Skin of body (tissue), 1 donor: ENCODE measurements at regions not wholly inside any gene's neighbourhood (a gene's known extent, or its start where the extent isn't known, plus 50 kb on each side); places are given as distances from the start of the nearest gene placed in this dataset.

Experiments
- DNase-seq: peaks from one replicate; lab custom pipeline; 2025; lab: John Stamatoyannopoulos, UW

- no peak for DNase-seq
Measured at GRCh38 chr2:14136030-14136429, 496.5 kb upstream of the LRATD1 start.

- DNase-seq, result no peak
Measured at GRCh38 chr2:14137643-14138042, 494.9 kb upstream of the LRATD1 start.

GRCh38 chr2:14140009-14140550 lies 492.4 kb upstream of the LRATD1 start:
- no peak for DNase-seq

- DNase-seq, result no peak
Measured at GRCh38 chr2:14143435-14143834, 489.1 kb upstream of the LRATD1 start.

GRCh38 chr2:14148216-14148615 lies 484.3 kb upstream of the LRATD1 start:
- no peak for DNase-seq

GRCh38 chr2:14157816-14158215 lies 474.7 kb upstream of the LRATD1 start:
- DNase-seq, result peak; percentile 35

- no peak for DNase-seq
Measured at GRCh38 chr2:14180333-14180732, 452.2 kb upstream of the LRATD1 start.

GRCh38 chr2:14182227-14182946 lies 450.1 kb upstream of the LRATD1 start:
- no peak for DNase-seq

- no peak for DNase-seq
Measured at GRCh38 chr2:14185906-14186305, 446.6 kb upstream of the LRATD1 start.

GRCh38 chr2:14188446-14188845 lies 444.1 kb upstream of the LRATD1 start:
- DNase-seq, result no peak

- no peak for DNase-seq
Measured at GRCh38 chr2:14189929-14190328, 442.6 kb upstream of the LRATD1 start.

GRCh38 chr2:14194233-14194632 lies 438.3 kb upstream of the LRATD1 start:
- DNase-seq, result no peak

- no peak for DNase-seq
Measured at GRCh38 chr2:14197293-14197692, 435.2 kb upstream of the LRATD1 start.

- no peak for DNase-seq
Measured at GRCh38 chr2:14199040-14199439, 433.5 kb upstream of the LRATD1 start.

- no peak for DNase-seq
Measured at GRCh38 chr2:14219306-14219705, 413.2 kb upstream of the LRATD1 start.

GRCh38 chr2:14220101-14220500 lies 412.4 kb upstream of the LRATD1 start:
- DNase-seq, result no peak

GRCh38 chr2:14221466-14221865 lies 411.1 kb upstream of the LRATD1 start:
- DNase-seq, result no peak

- no peak for DNase-seq
Measured at GRCh38 chr2:14223576-14223975, 408.9 kb upstream of the LRATD1 start.

- DNase-seq, result no peak
Measured at GRCh38 chr2:14231391-14231898, 401.1 kb upstream of the LRATD1 start.

- DNase-seq, result no peak
Measured at GRCh38 chr2:14232217-14232616, 400.3 kb upstream of the LRATD1 start.

- DNase-seq, result no peak
Measured at GRCh38 chr2:14234911-14235310, 397.6 kb upstream of the LRATD1 start.

- no peak for DNase-seq
Measured at GRCh38 chr2:14235667-14236066, 396.9 kb upstream of the LRATD1 start.

- no peak for DNase-seq
Measured at GRCh38 chr2:14237902-14238301, 394.6 kb upstream of the LRATD1 start.
